ENCODE measurements at regions not wholly inside any gene's neighbourhood (a gene's known extent, or its start where the extent isn't known, plus 50 kb on each side); places are given as distances from the start of the nearest gene placed in this dataset.
"Not testable (repeated sequence)": the region's sequence is repeated elsewhere in the genome, so short reads cannot be mapped to it uniquely, and the experiment has no call there.

DNA sequence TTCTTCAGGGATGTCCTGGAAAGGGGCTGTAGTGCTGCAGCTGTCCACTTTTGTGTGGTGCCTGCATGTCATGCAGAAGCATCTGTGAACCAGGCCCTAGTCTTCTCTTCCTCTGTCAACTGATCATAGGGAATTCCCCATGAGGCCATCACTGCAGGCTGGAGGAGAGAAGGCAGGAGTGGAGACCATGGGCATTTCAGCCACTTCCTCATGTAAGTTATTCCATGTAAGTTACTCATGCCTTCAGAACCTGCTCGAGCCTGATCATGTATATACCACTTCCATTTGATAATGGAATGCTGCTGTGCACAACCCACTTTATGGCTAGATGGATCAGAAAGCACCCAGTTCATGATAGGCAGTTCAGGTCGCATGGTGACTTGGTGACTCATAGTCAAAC is 714.0 kb downstream of the METTL4 start:
- TF ChIP-seq, protein P1, sequence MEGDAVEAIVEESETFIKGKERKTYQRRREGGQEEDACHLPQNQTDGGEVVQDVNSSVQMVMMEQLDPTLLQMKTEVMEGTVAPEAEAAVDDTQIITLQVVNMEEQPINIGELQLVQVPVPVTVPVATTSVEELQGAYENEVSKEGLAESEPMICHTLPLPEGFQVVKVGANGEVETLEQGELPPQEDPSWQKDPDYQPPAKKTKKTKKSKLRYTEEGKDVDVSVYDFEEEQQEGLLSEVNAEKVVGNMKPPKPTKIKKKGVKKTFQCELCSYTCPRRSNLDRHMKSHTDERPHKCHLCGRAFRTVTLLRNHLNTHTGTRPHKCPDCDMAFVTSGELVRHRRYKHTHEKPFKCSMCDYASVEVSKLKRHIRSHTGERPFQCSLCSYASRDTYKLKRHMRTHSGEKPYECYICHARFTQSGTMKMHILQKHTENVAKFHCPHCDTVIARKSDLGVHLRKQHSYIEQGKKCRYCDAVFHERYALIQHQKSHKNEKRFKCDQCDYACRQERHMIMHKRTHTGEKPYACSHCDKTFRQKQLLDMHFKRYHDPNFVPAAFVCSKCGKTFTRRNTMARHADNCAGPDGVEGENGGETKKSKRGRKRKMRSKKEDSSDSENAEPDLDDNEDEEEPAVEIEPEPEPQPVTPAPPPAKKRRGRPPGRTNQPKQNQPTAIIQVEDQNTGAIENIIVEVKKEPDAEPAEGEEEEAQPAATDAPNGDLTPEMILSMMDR (IDR thresholded peaks at IDR 0.05), result not testable (repeated sequence)
- not testable (repeated sequence) for TF ChIP-seq POLR2A (IDR thresholded peaks at IDR 0.05)

Measured in right lobe of liver (tissue), 4 donors.